T-cell (primary cell): ENCODE measurements at regions not wholly inside any gene's neighbourhood (a gene's known extent, or its start where the extent isn't known, plus 50 kb on each side); places are given as distances from the start of the nearest gene placed in this dataset.

Source experiments
- ATAC-seq, 4 experiments: fragments of 200-7000 bp in 3 of 4; fragments of 150-1000 bp in 1 of 4; cut with Tn5 transposase; replicated peaks in 1 of 4; 1 replicate in 3 of 4; 2 replicates in 1 of 4; pipeline ENCODE4 v1.10.0; 2021; ENCODE audit warnings: moderate library complexity in 3 of 4, mild to moderate bottlenecking in 2 of 4, moderate number of reproducible peaks in 1 of 4
- CTCF ChIA-PET, 2 donors: fragments of 300-600 bp; sonication (Branson Sonifier 250); formaldehyde crosslinking; loops; one replicate each; lab custom pipeline; 2022; ENCODE audit warnings: antibody characterized with exemption in 2 of 2; lab: Charles Lee
- POLR2A ChIA-PET, 2 donors: fragments of 300-600 bp; sonication (Branson Sonifier 250); formaldehyde crosslinking; loops; one replicate each; lab custom pipeline; 2022; ENCODE audit warnings: antibody characterized with exemption in 2 of 2; lab: Charles Lee
- DNase-seq, 35 experiments: peaks; one replicate each; pipeline versions ENCODE4 v3.0.0 to v3.0.0-alpha.2; 2013 to 2023
- H3K27ac ChIP-seq: one replicate; pipeline ENCODE4 v1.5.1; 2013; ENCODE audit warnings: low read length
- H3K27me3 ChIP-seq, 2 experiments: replicated peaks in 1 of 2; 1 replicate in 1 of 2; 2 replicates in 1 of 2; pipeline versions ENCODE4 v1.6.1 to v1.7.0; 2013; ENCODE audit warnings: low read length in 1 of 2, mixed read lengths in 1 of 2; ENCODE audit not compliant: control insufficient read depth in 2 of 2, insufficient read depth in 2 of 2; ENCODE audit errors: extremely low read depth in 1 of 2
- H3K36me3 ChIP-seq, 2 donors: 1 replicate in 1 of 2; 2 replicates in 1 of 2; pipeline versions ENCODE4 v1.6.1 to v1.7.0; 2013; ENCODE audit warnings: low read length in 1 of 2; ENCODE audit not compliant: control insufficient read depth in 2 of 2, insufficient read depth in 1 of 2; ENCODE audit errors: extremely low read depth in 1 of 2
- H3K4me1 ChIP-seq, 2 experiments: 1 replicate in 1 of 2; 2 replicates in 1 of 2; pipeline versions ENCODE4 v1.6.1 to v1.7.0; 2013; ENCODE audit warnings: low read length in 2 of 2, mixed read lengths in 1 of 2; ENCODE audit not compliant: insufficient read depth in 2 of 2, control insufficient read depth in 1 of 2; ENCODE audit errors: extremely low read depth in 1 of 2
- H3K4me3 ChIP-seq, 2 donors: 1 replicate in 1 of 2; 2 replicates in 1 of 2; pipeline versions ENCODE4 v1.5.1 to v1.7.0; 2013; ENCODE audit warnings: mild to moderate bottlenecking in 2 of 2, low read length in 1 of 2, moderate library complexity in 1 of 2; ENCODE audit not compliant: control insufficient read depth in 1 of 2; ENCODE audit errors: extremely low read depth in 1 of 2
- H3K9me3 ChIP-seq: 2 replicates; pipeline ENCODE4 v1.7.0; 2013
- H3K27ac Mint-ChIP-seq, 2 donors: one replicate each; pipeline ENCODE4 v1.8.0; 2020 to 2021; ENCODE audit warnings: mild to moderate bottlenecking in 2 of 2, mixed read lengths in 2 of 2
- H3K27me3 Mint-ChIP-seq, 2 donors: one replicate each; pipeline ENCODE4 v1.8.0; 2021 to 2022; ENCODE audit warnings: mixed read lengths in 2 of 2
- H3K36me3 Mint-ChIP-seq: one replicate; pipeline ENCODE4 v1.8.0; 2021; ENCODE audit warnings: mixed read lengths
- H3K4me1 Mint-ChIP-seq, 3 donors: one replicate each; pipeline ENCODE4 v1.8.0; 2020 to 2022; ENCODE audit warnings: mixed read lengths in 3 of 3, mild to moderate bottlenecking in 1 of 3
- H3K4me3 Mint-ChIP-seq, 3 donors: one replicate each; pipeline ENCODE4 v1.8.0; 2020 to 2022; ENCODE audit warnings: mild to moderate bottlenecking in 3 of 3, mixed read lengths in 3 of 3, moderate library complexity in 3 of 3
- H3K9me3 Mint-ChIP-seq, 3 donors: one replicate each; pipeline ENCODE4 v1.8.0; 2020 to 2022; ENCODE audit warnings: mixed read lengths in 3 of 3
- WGBS: methylation state at CpG from one replicate; pipeline ENCODE4 v1.1.5; 2013; ENCODE audit warnings: missing lambda C conversion rate; ENCODE audit not compliant: insufficient coverage; 5-methylcytosine and 5-hydroxymethylcytosine counted together

- H3K36me3 Mint-ChIP-seq: peaks cover 16% of the 10 kb centered on the region
- ChIA-PET POLR2A (interaction anchor here in 1 of 2 donors (0.7 to 1.5 kb wide), 6 partner anchors 23 to 112 kb away, joined by 3 to 5 read pairs (median 3); partner anchors contain the start of genes EDEM3 and NIBAN1), CTCF (interaction anchor here in 1 of 2 donors (0.8 to 1.7 kb wide), 7 partner anchors 18 to 61 kb away, joined by 3 to 6 read pairs (median 3); no protein-coding TSS in a partner anchor)
- H3K27me3 ChIP-seq: no peaks in the 10 kb centered on the region
- peaks cover 0 to 9% of the 10 kb centered on the region in 2 experiments for H3K4me1 ChIP-seq
- no peak for ATAC-seq
- peak overlapping the region; percentile 19 to 65 (median 21) for H3K4me3 Mint-ChIP-seq
- H3K36me3 ChIP-seq: no peaks in the 10 kb centered on the region
- H3K4me3 ChIP-seq: no peak overlapping the region
- no peaks in the 10 kb centered on the region for H3K27me3 Mint-ChIP-seq
- H3K27ac Mint-ChIP-seq: peak overlapping the region; percentile 86 to 91
- no peak for DNase-seq
- peak overlapping the region; percentile 86 for H3K27ac ChIP-seq
- peaks cover 26 to 50% (median 50%) of the 10 kb centered on the region in 3 donors for H3K4me1 Mint-ChIP-seq
- no peaks in the 10 kb centered on the region for H3K9me3 Mint-ChIP-seq
- no peaks in the 10 kb centered on the region for H3K9me3 ChIP-seq
Measured at GRCh38 chr1:184866586-184866985, 107.7 kb downstream of the NIBAN1 start.

GRCh38 chr1:184865831-184866230 lies 108.5 kb downstream of the NIBAN1 start:
- no peaks in the 10 kb centered on the region for H3K27me3 Mint-ChIP-seq
- Histone ChIP-seq H3K27me3 (no peaks in the 10 kb centered on the region), H3K4me1 (peaks cover 0 to 9% of the 10 kb centered on the region in 2 experiments), H3K27ac (peak overlapping the region; percentile 86), H3K4me3 (no peak overlapping the region), H3K36me3 (no peaks in the 10 kb centered on the region), H3K9me3 (no peaks in the 10 kb centered on the region)
- peaks cover 26 to 50% (median 49%) of the 10 kb centered on the region in 3 donors for H3K4me1 Mint-ChIP-seq
- DNase-seq (no peak), ATAC-seq (no peak)
- H3K9me3 Mint-ChIP-seq: no peaks in the 10 kb centered on the region
- ChIA-PET POLR2A (interaction anchor here in 1 of 2 donors (0.5 to 1.5 kb wide), 3 partner anchors 12 to 26 kb away, joined by 3 to 5 read pairs (median 3); no protein-coding TSS in a partner anchor), CTCF (interaction anchor here (0.8 to 1.1 kb wide), 3 partner anchors 29 to 87 kb away, joined by 3 to 4 read pairs (median 4); no protein-coding TSS in a partner anchor)
- peak overlapping the region; percentile 72 to 91 for H3K27ac Mint-ChIP-seq
- no CpG with 5 or more reads among the region's 1 CpG for WGBS
- peaks cover 16% of the 10 kb centered on the region for H3K36me3 Mint-ChIP-seq
- H3K4me3 Mint-ChIP-seq: no peak overlapping the region

- ChIA-PET CTCF (interaction anchor here (0.5 to 0.7 kb wide), 3 partner anchors 33 to 341 kb away, joined by 3 read pairs; no protein-coding TSS in a partner anchor), POLR2A (interaction anchor here in 1 of 2 donors (0.6 kb wide), 1 partner anchor 109 kb away, joined by 3 read pairs; no protein-coding TSS in a partner anchor)
- Histone ChIP-seq H3K36me3 (no peaks in the 10 kb centered on the region), H3K9me3 (no peaks in the 10 kb centered on the region), H3K4me3 (no peak overlapping the region), H3K4me1 (peaks cover 0 to 3% of the 10 kb centered on the region in 2 experiments), H3K27me3 (no peaks in the 10 kb centered on the region), H3K27ac (no peak overlapping the region)
- Mint-ChIP-seq H3K4me3 (no peak overlapping the region), H3K27me3 (no peaks in the 10 kb centered on the region), H3K27ac (no peak overlapping the region), H3K4me1 (peaks cover 12 to 23% (median 22%) of the 10 kb centered on the region in 3 donors), H3K9me3 (no peaks in the 10 kb centered on the region), H3K36me3 (peaks cover 13% of the 10 kb centered on the region)
- DNase-seq (no peak), ATAC-seq (no peak)
- 100% methylated on average over 3 of the region's 6 CpGs for WGBS
Measured at GRCh38 chr1:184861755-184862336, 107.2 kb upstream of the EDEM3 start.

GRCh38 chr1:184860985-184861754 lies 106.5 kb upstream of the EDEM3 start:
- no CpG with 5 or more reads among the region's 2 CpGs for WGBS
- peaks cover 0 to 5% of the 10 kb centered on the region in 2 experiments for H3K4me1 ChIP-seq
- H3K9me3 ChIP-seq: no peaks in the 10 kb centered on the region
- Mint-ChIP-seq H3K27ac (peak overlapping the region; percentile 12 to 60), H3K9me3 (no peaks in the 10 kb centered on the region), H3K4me3 (no peak overlapping the region), H3K4me1 (peaks cover 7 to 21% (median 19%) of the 10 kb centered on the region in 3 donors), H3K27me3 (no peaks in the 10 kb centered on the region), H3K36me3 (peaks cover 14% of the 10 kb centered on the region)
- no peaks in the 10 kb centered on the region for H3K27me3 ChIP-seq
- CTCF ChIA-PET: no interaction called here
- H3K27ac ChIP-seq: no peak overlapping the region
- POLR2A ChIA-PET: interaction anchor here in 1 of 2 donors (1.8 kb wide), 1 partner anchor 20 kb away, joined by 9 read pairs; no protein-coding TSS in a partner anchor
- ATAC-seq (no peak), DNase-seq (no peak)
- H3K36me3 ChIP-seq: no peaks in the 10 kb centered on the region
- H3K4me3 ChIP-seq: no peak overlapping the region

GRCh38 chr1:184860535-184860934 lies 105.9 kb upstream of the EDEM3 start:
- H3K36me3 Mint-ChIP-seq: peaks cover 14% of the 10 kb centered on the region
- H3K27ac Mint-ChIP-seq: peak overlapping the region; percentile 12 to 60
- Histone ChIP-seq H3K27ac (no peak overlapping the region), H3K4me3 (no peak overlapping the region), H3K27me3 (no peaks in the 10 kb centered on the region), H3K36me3 (no peaks in the 10 kb centered on the region), H3K4me1 (peaks cover 0 to 5% of the 10 kb centered on the region in 2 experiments), H3K9me3 (no peaks in the 10 kb centered on the region)
- ATAC-seq (no peak), DNase-seq (no peak)
- peaks cover 0 to 1% of the 10 kb centered on the region in 2 donors for H3K27me3 Mint-ChIP-seq
- CTCF ChIA-PET: interaction anchor here in 1 of 2 donors (1.0 kb wide), 1 partner anchor 39 kb away, joined by 6 read pairs; no protein-coding TSS in a partner anchor
- H3K4me3 Mint-ChIP-seq: no peak overlapping the region
- H3K4me1 Mint-ChIP-seq: peaks cover under 1 to 14% (median 13%) of the 10 kb centered on the region in 3 donors
- POLR2A ChIA-PET: interaction anchor here in 1 of 2 donors (1.8 kb wide), 1 partner anchor 19 kb away, joined by 9 read pairs; no protein-coding TSS in a partner anchor
- H3K9me3 Mint-ChIP-seq: no peaks in the 10 kb centered on the region
